ENCODE measurements at regions not wholly inside any gene's neighbourhood (a gene's known extent, or its start where the extent isn't known, plus 50 kb on each side); places are given as distances from the start of the nearest gene placed in this dataset.
"Not testable (repeated sequence)": the region's sequence is repeated elsewhere in the genome, so short reads cannot be mapped to it uniquely, and the experiment has no call there.

GRCh38 chr15:79496838-79497237, 64.7 kb downstream of the MINAR1 start:
- H3K27ac ChIP-seq (ENCODE audit: low read length), result no peak overlapping the region
- no peaks in the 10 kb centered on the region for H3K4me1 ChIP-seq (ENCODE audit: low read length)
- H3K4me3 ChIP-seq (ENCODE audit: low read length), result no peak overlapping the region
- H3K36me3 ChIP-seq (replicated peaks; ENCODE audit: low read depth, low read length), result no peaks in the 10 kb centered on the region
- no peak overlapping the region for H2AFZ ChIP-seq (ENCODE audit: low read depth, low read length)
- no peaks in the 10 kb centered on the region; the same call in 1 of the 2 replicates for H3K9me3 ChIP-seq (ENCODE audit: insufficient read depth, low read length)
- H3K4me2 ChIP-seq (ENCODE audit: low read length), result no peak overlapping the region
- no peaks in the 10 kb centered on the region for H3K79me2 ChIP-seq (ENCODE audit: low read length)
- TF ChIP-seq EZH2phosphoT487 (IDR thresholded peaks at IDR 0.05; ENCODE audit: low read depth) (no peak), CTCF (IDR thresholded peaks at IDR 0.05; ENCODE audit: low read depth, low read length) (no peak)
- no peak overlapping the region for H3K9ac ChIP-seq (ENCODE audit: low read length)
- H4K20me1 ChIP-seq (ENCODE audit: insufficient read depth, low read length), result no peaks in the 10 kb centered on the region
- H3K27me3 ChIP-seq (ENCODE audit: low read depth, low read length), result no peaks in the 10 kb centered on the region

GRCh38 chr15:79501086-79501485, 69.0 kb downstream of the MINAR1 start:
- H2AFZ ChIP-seq (ENCODE audit: low read depth, low read length), result no peak overlapping the region
- no peaks in the 10 kb centered on the region for H4K20me1 ChIP-seq (ENCODE audit: insufficient read depth, low read length)
- H3K9ac ChIP-seq (ENCODE audit: low read length), result no peak overlapping the region
- no peaks in the 10 kb centered on the region for H3K4me1 ChIP-seq (ENCODE audit: low read length)
- no peak for TF ChIP-seq EZH2phosphoT487 (IDR thresholded peaks at IDR 0.05; ENCODE audit: low read depth)
- TF ChIP-seq CTCF (IDR thresholded peaks at IDR 0.05; ENCODE audit: low read depth, low read length), result no peak
- no peaks in the 10 kb centered on the region for H3K79me2 ChIP-seq (ENCODE audit: low read length)
- H3K36me3 ChIP-seq (replicated peaks; ENCODE audit: low read depth, low read length), result no peaks in the 10 kb centered on the region
- no peaks in the 10 kb centered on the region for H3K27me3 ChIP-seq (ENCODE audit: low read depth, low read length)
- no peak overlapping the region for H3K4me3 ChIP-seq (ENCODE audit: low read length)
- no peak overlapping the region for H3K27ac ChIP-seq (ENCODE audit: low read length)
- H3K9me3 ChIP-seq (ENCODE audit: insufficient read depth, low read length), result no peaks in the 10 kb centered on the region
- H3K4me2 ChIP-seq (ENCODE audit: low read length), result no peak overlapping the region

- no peak for TF ChIP-seq CTCF (IDR thresholded peaks at IDR 0.05; ENCODE audit: low read depth, low read length)
- TF ChIP-seq EZH2phosphoT487 (IDR thresholded peaks at IDR 0.05; ENCODE audit: low read depth), result no peak
- no peaks in the 10 kb centered on the region for H3K4me1 ChIP-seq (ENCODE audit: low read length)
- no peaks in the 10 kb centered on the region for H3K27me3 ChIP-seq (ENCODE audit: low read depth, low read length)
- no peaks in the 10 kb centered on the region for H4K20me1 ChIP-seq (ENCODE audit: insufficient read depth, low read length)
- no peak overlapping the region for H3K9ac ChIP-seq (ENCODE audit: low read length)
- no peak overlapping the region for H2AFZ ChIP-seq (ENCODE audit: low read depth, low read length)
- H3K36me3 ChIP-seq (replicated peaks; ENCODE audit: low read depth, low read length), result no peaks in the 10 kb centered on the region
- H3K9me3 ChIP-seq (ENCODE audit: insufficient read depth, low read length), result no peaks in the 10 kb centered on the region
- no peak overlapping the region for H3K27ac ChIP-seq (ENCODE audit: low read length)
- H3K4me3 ChIP-seq (ENCODE audit: low read length), result no peak overlapping the region
- H3K4me2 ChIP-seq (ENCODE audit: low read length), result no peak overlapping the region
- H3K79me2 ChIP-seq (ENCODE audit: low read length), result no peaks in the 10 kb centered on the region
Measured at GRCh38 chr15:79505956-79506355, 73.8 kb downstream of the MINAR1 start.

GRCh38 chr15:79512844-79513243, 80.7 kb downstream of the MINAR1 start:
- not testable (repeated sequence) for H3K36me3 ChIP-seq (replicated peaks; ENCODE audit: low read depth, low read length); H3K4me3 ChIP-seq (ENCODE audit: low read length); H3K27ac ChIP-seq (ENCODE audit: low read length); H2AFZ ChIP-seq (ENCODE audit: low read depth, low read length); H3K4me1 ChIP-seq (ENCODE audit: low read length); H3K9ac ChIP-seq (ENCODE audit: low read length); H3K4me2 ChIP-seq (ENCODE audit: low read length); H3K9me3 ChIP-seq (ENCODE audit: insufficient read depth, low read length); H3K79me2 ChIP-seq (ENCODE audit: low read length); H4K20me1 ChIP-seq (ENCODE audit: insufficient read depth, low read length); H3K27me3 ChIP-seq (ENCODE audit: low read depth, low read length)

- H3K4me1 ChIP-seq (ENCODE audit: low read length), result peaks cover 7% of the 10 kb centered on the region
- no peak overlapping the region for H3K4me3 ChIP-seq (ENCODE audit: low read length)
- H3K79me2 ChIP-seq (ENCODE audit: low read length), result no peaks in the 10 kb centered on the region
- TF ChIP-seq EZH2phosphoT487 (IDR thresholded peaks at IDR 0.05; ENCODE audit: low read depth) (no peak), CTCF (IDR thresholded peaks at IDR 0.05; ENCODE audit: low read depth, low read length) (no peak)
- H3K36me3 ChIP-seq (replicated peaks; ENCODE audit: low read depth, low read length), result no peaks in the 10 kb centered on the region
- no peak overlapping the region for H3K4me2 ChIP-seq (ENCODE audit: low read length)
- H3K9ac ChIP-seq (ENCODE audit: low read length), result no peak overlapping the region
- no peaks in the 10 kb centered on the region for H3K27me3 ChIP-seq (ENCODE audit: low read depth, low read length)
- no peak overlapping the region for H2AFZ ChIP-seq (ENCODE audit: low read depth, low read length)
- H3K9me3 ChIP-seq (ENCODE audit: insufficient read depth, low read length), result no peaks in the 10 kb centered on the region
- no peak overlapping the region for H3K27ac ChIP-seq (ENCODE audit: low read length)
- no peaks in the 10 kb centered on the region for H4K20me1 ChIP-seq (ENCODE audit: insufficient read depth, low read length)
Measured at GRCh38 chr15:79513417-79513816, 81.3 kb downstream of the MINAR1 start.
